WTC11 (cell line): ENCODE measurements at regions not wholly inside any gene's neighbourhood (a gene's known extent, or its start where the extent isn't known, plus 50 kb on each side); places are given as distances from the start of the nearest gene placed in this dataset.

ENCODE experiments used
- ATAC-seq: fragments of 200-7000 bp; cut with Tn5 transposase; 2 replicates; pipeline ENCODE4 v1.10.0; 2021; ENCODE audit warnings: mild to moderate bottlenecking, moderate library complexity
- CTCF ChIA-PET: fragments of 300-600 bp; sonication (Branson Sonifier 250); formaldehyde crosslinking; loops from one replicate; lab custom pipeline; 2021; ENCODE audit warnings: antibody characterized with exemption; lab: Charles Lee
- POLR2A ChIA-PET: fragments of 350-600 bp; sonication (Branson Sonifier 250); formaldehyde crosslinking; loops from one replicate; lab custom pipeline; 2021; ENCODE audit warnings: antibody characterized with exemption; lab: Charles Lee
- DNase-seq: peaks from one replicate; pipeline ENCODE4 v3.0.0; 2021; ENCODE audit warnings: low spot score
- H3K27ac Mint-ChIP-seq: 2 replicates; pipeline ENCODE4 v1.8.0; 2021; ENCODE audit warnings: mixed read lengths
- H3K27me3 Mint-ChIP-seq: 2 replicates; pipeline ENCODE4 v1.8.0; 2021; ENCODE audit warnings: low read depth, mild to moderate bottlenecking, moderate library complexity, mixed read lengths
- H3K36me3 Mint-ChIP-seq: 2 replicates; pipeline ENCODE4 v1.8.0; 2021; ENCODE audit warnings: mixed read lengths
- H3K4me1 Mint-ChIP-seq: 2 replicates; pipeline ENCODE4 v1.8.0; 2022; ENCODE audit warnings: mixed read lengths
- H3K4me3 Mint-ChIP-seq: 2 replicates; pipeline ENCODE4 v1.8.0; 2021; ENCODE audit warnings: mild to moderate bottlenecking, moderate library complexity, mixed read lengths
- H3K9me3 Mint-ChIP-seq: 2 replicates; pipeline ENCODE4 v1.8.0; 2021; ENCODE audit warnings: mixed read lengths
- ATF1 ChIP-seq: sonication (generic); formaldehyde crosslinking; IDR thresholded peaks from 2 replicates; pipeline ENCODE4 v1.8.1; 2023; ENCODE audit warnings: mild to moderate bottlenecking, moderate library complexity, missing genetic modification reagents
- ATF2 ChIP-seq: sonication (generic); formaldehyde crosslinking; IDR thresholded peaks from 2 replicates; pipeline ENCODE4 v1.8.1; 2022; ENCODE audit warnings: low read depth, missing genetic modification reagents, borderline replicate concordance
- CBFB ChIP-seq: sonication (generic); formaldehyde crosslinking; IDR thresholded peaks from 2 replicates; pipeline ENCODE4 v1.8.1; 2022; ENCODE audit warnings: mild to moderate bottlenecking, low read depth, missing genetic modification reagents
- E2F4 ChIP-seq: sonication (generic); formaldehyde crosslinking; IDR thresholded peaks from 2 replicates; pipeline ENCODE4 v1.8.1; 2022; ENCODE audit warnings: low read depth, mild to moderate bottlenecking, moderate library complexity, missing genetic modification reagents, borderline replicate concordance
- EMX1 ChIP-seq: fragments of 250-450 bp; sonication (Bioruptor Pico); IDR thresholded peaks from 2 replicates; pipeline ENCODE4 v1.8.0; 2021; ENCODE audit warnings: mild to moderate bottlenecking
- ESRRA ChIP-seq: sonication (generic); formaldehyde crosslinking; IDR thresholded peaks from 2 replicates; pipeline ENCODE4 v1.8.1; 2022; ENCODE audit warnings: mild to moderate bottlenecking, missing genetic modification reagents, borderline replicate concordance
- ETV6 ChIP-seq: sonication (generic); formaldehyde crosslinking; IDR thresholded peaks from 2 replicates; pipeline ENCODE4 v1.8.1; 2022; ENCODE audit warnings: mild to moderate bottlenecking, missing genetic modification reagents
- GABPB1 ChIP-seq: sonication (generic); formaldehyde crosslinking; IDR thresholded peaks from 2 replicates; pipeline ENCODE4 v1.8.1; 2023; ENCODE audit warnings: mild to moderate bottlenecking, missing genetic modification reagents
- GRHL2 ChIP-seq: fragments of 250-450 bp; sonication (Bioruptor Pico); IDR thresholded peaks from 2 replicates; pipeline ENCODE4 v1.8.0; 2022; ENCODE audit warnings: mild to moderate bottlenecking, moderate library complexity; ENCODE audit not compliant: insufficient replicate concordance, severe bottlenecking
- HMGXB4 ChIP-seq: sonication (generic); formaldehyde crosslinking; IDR thresholded peaks from 2 replicates; pipeline ENCODE4 v1.8.1; 2023; ENCODE audit warnings: mild to moderate bottlenecking, moderate library complexity, missing genetic modification reagents
- IRF1 ChIP-seq: sonication (generic); formaldehyde crosslinking; IDR thresholded peaks from 2 replicates; pipeline ENCODE4 v1.8.0; 2023; ENCODE audit warnings: missing genetic modification reagents
- NR2C2 ChIP-seq: sonication (generic); formaldehyde crosslinking; IDR thresholded peaks from 2 replicates; pipeline ENCODE4 v1.8.0; 2022; ENCODE audit warnings: mild to moderate bottlenecking, missing genetic modification reagents
- NR3C1 ChIP-seq: sonication (generic); formaldehyde crosslinking; conservative IDR thresholded peaks from 2 replicates; pipeline ENCODE4 v1.8.1; 2023; ENCODE audit warnings: low read depth, mild to moderate bottlenecking, missing genetic modification reagents
- PRRX2 ChIP-seq: fragments of 250-450 bp; sonication (Bioruptor Pico); IDR thresholded peaks from 2 replicates; pipeline ENCODE4 v1.8.0; 2021; ENCODE audit warnings: mild to moderate bottlenecking
- RORB ChIP-seq: fragments of 250-450 bp; sonication (Bioruptor Pico); IDR thresholded peaks from 2 replicates; pipeline ENCODE4 v1.9.0; 2021; ENCODE audit warnings: mild to moderate bottlenecking
- SMAD4 ChIP-seq: sonication (generic); formaldehyde crosslinking; IDR thresholded peaks from 2 replicates; pipeline ENCODE4 v1.8.0; 2022; ENCODE audit warnings: mild to moderate bottlenecking, missing genetic modification reagents
- ZBTB21 ChIP-seq: sonication (generic); formaldehyde crosslinking; IDR thresholded peaks from 2 replicates; pipeline ENCODE4 v1.8.1; 2023; ENCODE audit warnings: mild to moderate bottlenecking, missing genetic modification reagents, borderline replicate concordance
- ZBTB43 ChIP-seq: sonication (generic); formaldehyde crosslinking; IDR thresholded peaks from 2 replicates; pipeline ENCODE4 v1.8.1; 2023; ENCODE audit warnings: mild to moderate bottlenecking, missing genetic modification reagents
- ZMAT4 ChIP-seq: fragments of 250-450 bp; sonication (Bioruptor Pico); IDR thresholded peaks from 2 replicates; pipeline ENCODE4 v1.9.0; 2021; ENCODE audit warnings: mild to moderate bottlenecking
- ZNF281 ChIP-seq: sonication (generic); formaldehyde crosslinking; IDR thresholded peaks from 2 replicates; pipeline ENCODE4 v1.8.0; 2023; ENCODE audit warnings: mild to moderate bottlenecking, missing genetic modification reagents
- ZNF317 ChIP-seq: sonication (generic); formaldehyde crosslinking; IDR thresholded peaks from 2 replicates; pipeline ENCODE4 v1.8.1; 2023; ENCODE audit warnings: low read depth, mild to moderate bottlenecking, moderate library complexity, missing genetic modification reagents, borderline replicate concordance
- ZNF425 ChIP-seq: fragments of 250-450 bp; sonication (Bioruptor Pico); conservative IDR thresholded peaks from 2 replicates; pipeline ENCODE4 v1.9.0; 2021; ENCODE audit warnings: mild to moderate bottlenecking

GRCh38 chrX:15983034-15983433 is 128.4 kb upstream of the AP1S2 start (continued):
- TF ChIP-seq NR3C1 (CRISPR knock-in tag) (no peak), ATF1 (no peak), HMGXB4 (CRISPR knock-in tag) (no peak)

GRCh38 chrX:15977644-15978043 is 123.0 kb upstream of the AP1S2 start:
- ChIA-PET POLR2A (no interaction called here), CTCF (interaction anchor here (1.0 kb wide), 1 partner anchor 145 kb away, joined by 5 read pairs; the partner anchor contains the start of gene GRPR)
- no peaks in the 10 kb centered on the region; the same call in 1 of the 2 replicates for H3K27me3 Mint-ChIP-seq
- peaks cover 22% of the 10 kb centered on the region for H3K4me1 Mint-ChIP-seq
- H3K9me3 Mint-ChIP-seq = no peaks in the 10 kb centered on the region
- no peak for DNase-seq
- no peaks in the 10 kb centered on the region for H3K36me3 Mint-ChIP-seq
- H3K27ac Mint-ChIP-seq = no peak overlapping the region
- H3K4me3 Mint-ChIP-seq = no peak overlapping the region
- TF ChIP-seq GABPB1 (no peak), ZNF281 (CRISPR knock-in tag) (no peak), ZNF425 (CRISPR knock-in tag) (no peak), ZBTB43 (CRISPR knock-in tag) (no peak), ATF2 (no peak), ETV6 (CRISPR knock-in tag) (no peak), NR2C2 (CRISPR knock-in tag) (no peak), IRF1 (CRISPR knock-in tag) (no peak), CBFB (no peak), SMAD4 (CRISPR knock-in tag) (no peak), ESRRA (CRISPR knock-in tag) (no peak), ZMAT4 (CRISPR knock-in tag) (no peak), ZBTB21 (CRISPR knock-in tag) (no peak), RORB (CRISPR knock-in tag) (no peak), E2F4 (no peak), PRRX2 (CRISPR knock-in tag) (no peak), GRHL2 (no peak), EMX1 (CRISPR knock-in tag) (no peak), ZNF317 (CRISPR knock-in tag) (no peak)
- ATAC-seq = no peak
